PFSK-1 (cell line): ENCODE measurements at regions not wholly inside any gene's neighbourhood (a gene's known extent, or its start where the extent isn't known, plus 50 kb on each side); places are given as distances from the start of the nearest gene placed in this dataset.

Experiments
- FOXP2 ChIP-seq: optimal IDR thresholded peaks from 2 replicates; pipeline ENCODE3; 2011; ENCODE audit warnings: borderline replicate concordance, control low read depth, inconsistent platforms; ENCODE audit not compliant: insufficient read depth; ENCODE audit errors: extremely low read length, extremely low read depth
- POLR2AphosphoS5 ChIP-seq: IDR thresholded peaks from 2 replicates; pipeline ENCODE4 v1.6.1; 2012; ENCODE audit warnings: low read depth, mild to moderate bottlenecking, control low read depth, low read length, moderate library complexity
- REST ChIP-seq, 2 experiments: IDR thresholded peaks; 2 replicates each; pipeline versions ENCODE4 v1.6.1 to v1.8.0; 2011 to 2012; ENCODE audit warnings: low read depth in 2 of 2, low read length in 2 of 2, control low read depth in 1 of 2, inconsistent platforms in 1 of 2, mild to moderate bottlenecking in 1 of 2, moderate library complexity in 1 of 2; ENCODE audit not compliant: insufficient read depth in 1 of 2
- SIN3A ChIP-seq: IDR thresholded peaks from 2 replicates; pipeline ENCODE4 v1.6.1; 2012; ENCODE audit warnings: mild to moderate bottlenecking, low read length, moderate library complexity, borderline replicate concordance; ENCODE audit not compliant: insufficient read depth
- TAF1 ChIP-seq: IDR thresholded peaks from 2 replicates; pipeline ENCODE4 v1.6.1; 2012; ENCODE audit warnings: low read length, control low read depth, borderline replicate concordance; ENCODE audit not compliant: insufficient read depth

- TF ChIP-seq FOXP2 (no peak), SIN3A (no peak), TAF1 (no peak), REST (IDR thresholded peaks at IDR 0.05; ENCODE audit: insufficient read depth in 1 of 2, low read depth in 2 of 2, low read length in 2 of 2) (no peak), POLR2AphosphoS5 (no peak)
Observed at GRCh38 chr11:119910650-119911049, 181.7 kb upstream of the NECTIN1 start.

GRCh38 chr11:119910051-119910450 lies 181.1 kb upstream of the NECTIN1 start:
- TF ChIP-seq REST (IDR thresholded peaks at IDR 0.05; ENCODE audit: insufficient read depth in 1 of 2, low read depth in 2 of 2, low read length in 2 of 2) (no peak), SIN3A (no peak), TAF1 (no peak), FOXP2 (no peak), POLR2AphosphoS5 (no peak)

- TF ChIP-seq POLR2AphosphoS5, result no peak
- no peak for TF ChIP-seq FOXP2
- TF ChIP-seq REST (IDR thresholded peaks at IDR 0.05; ENCODE audit: insufficient read depth in 1 of 2, low read depth in 2 of 2, low read length in 2 of 2), result no peak
- TF ChIP-seq TAF1, result no peak
- no peak for TF ChIP-seq SIN3A
Observed at GRCh38 chr11:119909495-119909894, 180.5 kb upstream of the NECTIN1 start.

- TF ChIP-seq REST (IDR thresholded peaks at IDR 0.05; ENCODE audit: insufficient read depth in 1 of 2, low read depth in 2 of 2, low read length in 2 of 2) (no peak), FOXP2 (no peak), TAF1 (no peak), SIN3A (no peak), POLR2AphosphoS5 (no peak)
Observed at GRCh38 chr11:119909077-119909476, 180.1 kb upstream of the NECTIN1 start.

- no peak for TF ChIP-seq REST (IDR thresholded peaks at IDR 0.05; ENCODE audit: insufficient read depth in 1 of 2, low read depth in 2 of 2, low read length in 2 of 2)
- TF ChIP-seq POLR2AphosphoS5, result no peak
- no peak for TF ChIP-seq TAF1
- no peak for TF ChIP-seq FOXP2
- no peak for TF ChIP-seq SIN3A
Observed at GRCh38 chr11:119908573-119908904, 179.5 kb upstream of the NECTIN1 start.
